Neural cell (in vitro differentiated cells): ENCODE measurements at regions not wholly inside any gene's neighbourhood (a gene's known extent, or its start where the extent isn't known, plus 50 kb on each side); places are given as distances from the start of the nearest gene placed in this dataset.

Experiments used
- EP300 ChIP-seq: fragments of 450-650 bp; conservative IDR thresholded peaks from 2 replicates; pipeline ENCODE4 v1.6.1; 2014; ENCODE audit warnings: antibody characterized with exemption, mild to moderate bottlenecking, moderate library complexity; ENCODE audit not compliant: poor library complexity, severe bottlenecking
- EZH2 ChIP-seq: fragments of 200-600, 300-800 bp; shearing (Covaris generic), sonication (generic); IDR thresholded peaks from 2 replicates; pipeline ENCODE4 v1.6.1; 2014; ENCODE audit warnings: antibody characterized with exemption, low read length, borderline replicate concordance, mild to moderate bottlenecking; ENCODE audit not compliant: insufficient read depth, poor library complexity, severe bottlenecking
- POLR2AphosphoS5 ChIP-seq: IDR thresholded peaks from 2 replicates; pipeline ENCODE4 v1.6.1; 2012
- REST ChIP-seq: IDR thresholded peaks from 2 replicates; pipeline ENCODE4 v1.6.1; 2012; ENCODE audit warnings: borderline replicate concordance
- TF ChIP-seq, protein P1 (sequence below): fragments of 450-650 bp; IDR thresholded peaks from 2 replicates; pipeline ENCODE4 v1.5.1; 2014; ENCODE audit warnings: antibody characterized with exemption, mild to moderate bottlenecking, moderate library complexity; ENCODE audit not compliant: poor library complexity, severe bottlenecking

DNA sequence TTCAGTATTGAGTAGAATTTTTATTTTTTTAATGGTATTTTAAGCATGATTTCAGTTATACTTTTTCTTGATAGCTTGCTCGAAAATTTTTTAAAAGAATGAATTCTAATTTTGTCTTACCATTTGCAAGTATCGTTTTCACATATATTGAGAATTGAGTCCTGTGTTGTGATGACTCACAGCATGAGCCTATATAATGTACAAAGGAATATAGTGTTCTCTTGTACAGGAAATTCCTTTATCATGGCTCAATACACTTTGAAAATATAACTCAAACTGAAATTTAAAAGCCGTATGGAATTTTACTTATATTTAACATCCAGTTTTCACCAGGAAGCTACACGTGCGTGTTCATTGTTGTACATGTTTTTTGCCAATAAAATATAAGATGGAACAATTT lies 161.1 kb upstream of the TMTC4 start:
- TF ChIP-seq, protein P1, sequence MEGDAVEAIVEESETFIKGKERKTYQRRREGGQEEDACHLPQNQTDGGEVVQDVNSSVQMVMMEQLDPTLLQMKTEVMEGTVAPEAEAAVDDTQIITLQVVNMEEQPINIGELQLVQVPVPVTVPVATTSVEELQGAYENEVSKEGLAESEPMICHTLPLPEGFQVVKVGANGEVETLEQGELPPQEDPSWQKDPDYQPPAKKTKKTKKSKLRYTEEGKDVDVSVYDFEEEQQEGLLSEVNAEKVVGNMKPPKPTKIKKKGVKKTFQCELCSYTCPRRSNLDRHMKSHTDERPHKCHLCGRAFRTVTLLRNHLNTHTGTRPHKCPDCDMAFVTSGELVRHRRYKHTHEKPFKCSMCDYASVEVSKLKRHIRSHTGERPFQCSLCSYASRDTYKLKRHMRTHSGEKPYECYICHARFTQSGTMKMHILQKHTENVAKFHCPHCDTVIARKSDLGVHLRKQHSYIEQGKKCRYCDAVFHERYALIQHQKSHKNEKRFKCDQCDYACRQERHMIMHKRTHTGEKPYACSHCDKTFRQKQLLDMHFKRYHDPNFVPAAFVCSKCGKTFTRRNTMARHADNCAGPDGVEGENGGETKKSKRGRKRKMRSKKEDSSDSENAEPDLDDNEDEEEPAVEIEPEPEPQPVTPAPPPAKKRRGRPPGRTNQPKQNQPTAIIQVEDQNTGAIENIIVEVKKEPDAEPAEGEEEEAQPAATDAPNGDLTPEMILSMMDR, result no peak
- TF ChIP-seq EZH2 (no peak), POLR2AphosphoS5 (no peak), EP300 (no peak), REST (no peak)
